GM19043 (cell line): ENCODE measurements at regions not wholly inside any gene's neighbourhood (a gene's known extent, or its start where the extent isn't known, plus 50 kb on each side); places are given as distances from the start of the nearest gene placed in this dataset.
"Not testable (repeated sequence)": the region's sequence is repeated elsewhere in the genome, so short reads cannot be mapped to it uniquely, and the experiment has no call there.

Experiments
- ATAC-seq: cut with Tn5 transposase; IDR thresholded peaks from one replicate; pipeline ENCODE4 v1.9.1; 2021; ENCODE audit warnings: low read depth; ENCODE audit not compliant: unreplicated experiment

DNA sequence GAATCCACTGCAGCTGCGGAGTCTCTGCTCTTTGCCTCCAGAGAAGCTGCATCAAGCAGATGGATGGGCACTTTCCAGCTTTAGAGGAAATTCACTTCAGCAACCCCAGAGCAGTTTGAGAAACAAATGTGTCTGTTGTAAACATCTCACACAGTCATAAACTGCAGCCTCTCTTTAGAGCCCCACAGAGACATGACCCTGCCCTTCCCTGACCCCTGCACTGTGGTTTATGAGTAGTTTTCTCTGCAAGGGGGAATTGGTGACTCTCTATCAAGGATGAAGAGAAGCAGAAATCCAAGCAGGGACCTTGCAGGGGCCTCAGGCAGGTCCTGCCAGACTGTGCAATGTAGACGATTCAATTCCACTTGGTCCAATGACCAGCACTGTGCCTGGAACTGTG, 160.2 kb downstream of the SH2D4B start:
- no peak for ATAC-seq

DNA sequence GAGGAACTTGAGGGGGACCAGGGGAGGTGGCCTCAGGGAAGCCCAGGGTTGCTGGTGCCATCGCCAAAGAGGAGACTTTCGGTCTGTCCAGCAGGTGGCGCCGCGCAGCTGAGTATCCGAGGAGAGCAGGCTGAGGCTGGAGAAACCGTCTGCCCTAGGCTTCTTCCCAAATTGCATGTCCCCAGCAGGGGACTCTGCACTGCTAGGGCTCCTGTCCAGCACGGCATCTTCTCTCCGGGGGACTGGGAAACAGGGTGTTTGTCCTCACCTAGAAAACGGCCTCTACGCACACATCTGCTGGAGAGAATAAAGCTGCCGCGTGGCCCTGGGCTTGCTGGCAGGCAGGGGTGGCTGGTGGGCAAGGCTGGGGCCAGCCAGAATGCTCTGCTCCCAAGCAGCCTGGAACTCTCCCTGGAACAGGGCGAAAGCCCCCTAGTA, 161.9 kb downstream of the SH2D4B start:
- ATAC-seq, result peak; percentile 91

DNA sequence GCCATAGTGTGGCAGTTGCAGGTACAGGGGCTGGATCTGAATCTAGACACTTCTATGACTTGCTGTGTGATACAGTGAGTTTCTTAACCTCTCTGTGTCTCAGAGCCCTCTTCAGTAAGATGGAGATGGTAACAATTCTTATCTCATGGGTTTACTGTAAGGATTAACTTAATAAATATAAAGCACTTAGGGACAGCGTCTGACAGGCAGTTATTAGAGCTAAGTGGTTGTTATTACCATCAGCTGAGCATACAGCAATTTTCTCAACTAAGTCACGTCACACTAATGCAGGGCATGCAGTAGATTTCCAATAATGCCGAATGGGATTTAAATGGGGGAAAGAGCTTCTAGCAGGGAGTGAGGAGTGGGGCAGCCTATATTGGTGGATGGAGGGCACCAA, 162.6 kb downstream of the SH2D4B start:
- ATAC-seq, result no peak

DNA sequence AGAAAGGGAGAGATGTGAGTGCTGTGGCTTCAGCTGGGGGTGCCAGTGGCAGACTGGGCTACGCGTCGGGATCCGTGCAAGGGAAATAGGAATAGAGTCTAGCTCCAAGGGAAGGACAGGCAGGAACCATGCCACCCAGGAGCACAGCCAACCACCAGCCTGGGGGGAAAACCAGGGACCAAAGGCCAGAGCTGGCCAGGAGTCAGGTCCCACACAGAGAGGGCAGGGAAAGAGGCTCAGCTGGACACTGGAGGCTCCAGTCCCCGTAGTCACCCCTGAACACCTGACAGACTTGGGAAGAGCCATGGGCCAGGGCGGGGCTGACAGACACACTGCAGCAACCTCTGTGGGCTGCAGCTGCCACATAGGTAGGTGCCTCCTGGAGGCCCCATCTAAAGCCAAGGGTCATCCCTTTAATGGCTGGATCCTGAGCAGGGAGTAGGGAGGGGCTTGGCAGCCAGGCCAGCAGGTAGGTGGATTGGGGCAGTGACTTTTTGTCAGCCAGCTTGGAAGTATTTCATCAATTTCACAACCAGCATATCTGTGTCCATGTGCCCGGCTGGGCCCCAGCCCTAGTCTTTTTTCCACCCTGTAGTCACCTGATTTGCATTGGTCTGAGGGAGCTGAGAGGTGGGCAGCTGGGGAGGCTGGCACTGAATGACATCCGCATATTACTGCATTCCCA, 163.2 kb downstream of the SH2D4B start:
- ATAC-seq, result no peak

DNA sequence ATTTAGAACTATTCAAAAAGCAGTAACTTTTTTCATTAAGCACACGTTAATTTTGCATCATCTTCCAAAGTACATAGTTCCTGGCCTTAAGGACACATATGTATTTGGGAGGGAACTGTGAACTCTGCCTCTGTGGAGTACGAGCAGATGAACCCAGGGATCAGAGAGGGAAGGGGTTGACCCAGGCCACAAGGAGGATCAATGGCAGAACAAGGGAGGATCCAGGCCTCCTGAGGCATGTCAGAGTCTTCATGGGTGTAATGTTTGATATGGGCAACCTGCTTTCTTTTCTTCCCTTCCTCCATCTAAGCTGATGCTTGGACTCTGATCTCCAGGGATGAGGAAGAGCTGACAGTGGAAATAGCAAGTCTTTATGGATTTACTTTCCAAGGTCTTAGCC, 164.0 kb downstream of the SH2D4B start:
- no peak for ATAC-seq

DNA sequence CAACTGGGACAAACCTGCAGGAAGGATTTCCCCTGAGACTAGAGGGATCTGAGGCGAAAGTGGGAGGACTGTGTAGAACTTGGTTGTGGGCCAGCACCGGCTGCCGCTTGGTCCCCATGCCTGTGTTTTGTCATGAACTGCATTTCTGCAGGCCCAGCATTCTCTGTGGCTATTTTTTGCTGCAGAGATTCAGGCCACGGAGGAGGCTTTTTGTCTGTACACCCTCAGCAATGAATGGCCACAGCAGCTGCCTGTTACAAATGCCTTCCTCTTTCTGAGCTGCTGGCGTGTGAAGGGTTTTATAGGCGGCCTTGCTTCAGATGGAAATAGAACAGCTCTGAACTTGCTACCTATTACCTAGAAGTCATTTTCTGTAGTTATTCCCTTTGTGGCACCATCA, 164.4 kb downstream of the SH2D4B start:
- no peak for ATAC-seq

DNA sequence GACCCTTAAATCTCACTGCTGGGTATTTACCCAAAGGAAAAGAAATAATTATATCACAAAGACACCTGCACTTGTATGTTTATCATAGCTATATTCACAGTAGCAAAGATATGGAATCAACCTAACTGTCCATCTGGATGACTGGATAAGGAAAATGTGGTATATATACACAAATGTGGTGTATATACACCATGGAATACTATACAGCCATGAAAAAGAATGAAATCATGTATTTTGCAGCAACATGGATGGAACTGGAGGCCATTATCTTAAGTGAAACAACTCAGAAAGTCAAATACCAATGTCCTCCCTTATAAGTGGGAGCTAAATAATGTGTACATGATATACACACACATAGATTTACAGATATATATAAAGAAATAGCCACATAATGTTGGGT, 168.2 kb downstream of the SH2D4B start:
- ATAC-seq, result no peak

DNA sequence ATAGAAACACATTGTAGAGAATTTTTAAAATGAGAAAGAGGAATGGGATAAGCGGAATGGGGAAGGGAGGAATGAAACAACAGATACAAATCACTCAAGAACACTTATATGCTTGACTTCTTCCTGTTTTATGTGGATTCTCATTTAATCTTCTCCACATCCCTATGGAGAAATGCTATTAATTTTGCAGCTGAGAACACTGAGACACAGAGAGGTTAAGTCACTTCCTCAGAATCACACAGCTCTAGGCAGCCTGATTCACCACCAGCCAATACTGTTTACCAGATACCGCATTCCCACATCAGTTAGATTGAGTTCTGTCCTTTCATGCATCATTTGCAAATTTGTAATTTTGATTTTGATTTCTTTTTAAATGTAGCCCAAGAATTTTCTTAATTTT, 170.5 kb downstream of the SH2D4B start:
- ATAC-seq, result no peak

DNA sequence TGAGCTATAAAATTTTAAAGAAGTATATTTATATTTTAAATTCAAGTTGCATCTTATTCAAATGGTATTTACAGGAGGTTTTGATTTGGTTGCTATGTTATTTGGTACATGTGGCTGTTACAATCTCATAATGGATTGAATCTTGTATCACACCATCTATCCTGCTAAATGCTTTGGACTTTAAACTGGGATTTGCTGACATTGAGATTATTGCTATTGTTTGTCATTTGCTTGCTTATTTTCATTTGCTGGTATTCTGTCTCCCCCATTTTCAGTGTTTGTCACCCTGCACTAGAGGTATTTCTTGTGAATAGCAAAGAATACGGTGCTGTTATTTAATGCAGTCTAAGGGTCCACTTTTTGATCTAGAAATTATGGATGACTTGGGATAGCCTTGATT, 171.1 kb downstream of the SH2D4B start:
- no peak for ATAC-seq

DNA sequence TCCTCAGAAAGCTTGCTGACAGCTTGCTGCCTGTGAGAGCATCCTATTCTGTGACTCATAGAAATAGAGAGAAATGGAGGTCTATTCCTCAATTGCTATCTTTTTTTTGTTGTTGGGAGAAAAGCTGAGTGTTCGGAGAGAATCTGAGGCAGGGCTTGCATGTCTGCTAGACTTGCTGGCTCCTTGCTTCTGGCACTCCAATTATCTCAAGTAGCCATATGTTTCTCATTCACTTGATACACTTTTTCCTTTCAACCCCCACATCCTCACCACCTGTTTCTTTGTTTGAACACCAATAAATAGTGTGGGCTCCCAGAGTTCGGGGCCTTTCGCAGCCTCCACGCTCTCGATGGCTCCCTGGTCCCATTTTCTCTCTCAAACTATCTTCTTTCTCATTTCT, 172.2 kb downstream of the SH2D4B start:
- no peak for ATAC-seq

DNA sequence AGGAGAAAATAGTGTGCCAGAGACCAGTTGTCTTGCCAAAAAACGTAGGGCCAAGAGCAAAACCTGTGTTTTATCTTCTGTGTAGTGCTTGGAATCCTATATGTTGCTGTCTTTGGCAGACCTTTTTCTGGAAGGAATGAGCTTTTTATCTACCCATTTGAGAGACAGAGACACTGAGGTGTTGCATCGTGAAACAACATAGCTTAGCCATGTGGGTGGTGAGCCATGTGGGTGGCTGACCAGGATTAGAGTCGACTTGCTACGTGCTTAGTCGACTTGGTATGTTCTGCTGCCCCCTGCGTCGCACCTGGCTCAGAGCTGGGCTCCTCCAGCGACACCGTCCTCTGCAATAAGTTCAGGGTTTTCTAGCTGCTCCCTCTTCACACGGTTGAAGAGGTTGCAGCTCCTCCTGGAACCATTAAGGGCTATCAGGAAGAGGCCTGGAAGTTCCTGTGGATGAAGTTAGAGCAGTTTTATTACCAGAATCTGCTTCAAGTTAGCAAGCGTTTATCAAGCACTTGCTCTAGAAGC, 175.8 kb downstream of the SH2D4B start:
- ATAC-seq, result no peak

DNA sequence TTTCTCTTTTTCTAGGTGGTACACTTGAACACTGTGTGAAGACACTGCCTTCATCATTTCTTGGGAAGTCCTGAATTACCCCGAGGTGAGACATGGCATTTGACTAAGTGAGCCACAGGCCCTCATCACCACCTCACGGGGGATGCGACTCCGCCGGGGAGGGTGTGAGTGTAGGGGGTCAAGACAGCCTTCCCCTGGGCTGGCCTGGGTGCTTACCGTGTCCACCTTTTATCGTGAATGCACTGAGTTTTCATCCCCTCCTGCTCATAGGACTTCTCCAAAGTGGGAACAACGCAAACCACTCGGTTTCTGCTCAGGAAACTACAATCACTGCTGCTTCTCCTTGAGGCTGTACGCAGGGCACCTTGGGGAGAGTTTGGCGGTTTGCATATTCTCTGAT, 176.9 kb downstream of the SH2D4B start:
- ATAC-seq, result no peak

DNA sequence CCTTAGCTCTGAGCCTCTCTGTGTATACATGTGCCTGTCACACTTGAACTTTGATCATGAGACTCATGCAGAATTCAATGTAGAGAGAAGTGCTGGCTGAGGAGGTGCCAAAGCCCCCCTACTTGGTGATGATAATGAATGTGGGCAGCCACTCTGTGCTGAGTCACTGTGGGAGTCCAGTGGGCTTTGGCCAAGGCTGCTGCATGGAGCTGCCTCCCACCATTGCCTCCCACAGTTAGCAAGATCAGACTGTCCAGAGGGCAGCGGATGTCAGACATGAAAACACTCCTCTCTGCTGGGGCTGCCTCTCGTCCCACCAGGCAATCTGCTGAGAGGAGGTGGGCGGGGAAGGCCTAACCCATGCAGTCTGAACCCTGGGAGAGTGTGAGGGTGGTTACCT, 180.3 kb downstream of the SH2D4B start:
- ATAC-seq, result no peak

DNA sequence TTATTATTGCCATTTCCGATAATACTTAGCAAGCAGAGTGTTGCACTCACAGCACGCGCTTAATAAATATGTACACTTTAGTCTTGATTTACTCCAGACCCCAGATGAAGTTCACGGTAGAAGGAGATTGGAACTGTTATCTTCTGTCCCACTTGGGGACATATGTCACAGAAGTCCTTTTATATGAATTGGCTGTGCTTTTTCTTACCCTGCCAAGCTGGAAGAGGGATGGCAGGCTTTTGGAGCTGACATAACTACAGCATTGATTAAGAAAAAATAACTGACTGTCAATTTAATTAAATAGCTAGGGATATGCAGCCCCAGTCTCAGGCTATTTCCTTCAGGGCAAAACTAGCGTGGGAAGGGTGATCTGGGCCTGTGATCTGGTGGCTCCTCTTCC, 182.2 kb downstream of the SH2D4B start:
- no peak for ATAC-seq

DNA sequence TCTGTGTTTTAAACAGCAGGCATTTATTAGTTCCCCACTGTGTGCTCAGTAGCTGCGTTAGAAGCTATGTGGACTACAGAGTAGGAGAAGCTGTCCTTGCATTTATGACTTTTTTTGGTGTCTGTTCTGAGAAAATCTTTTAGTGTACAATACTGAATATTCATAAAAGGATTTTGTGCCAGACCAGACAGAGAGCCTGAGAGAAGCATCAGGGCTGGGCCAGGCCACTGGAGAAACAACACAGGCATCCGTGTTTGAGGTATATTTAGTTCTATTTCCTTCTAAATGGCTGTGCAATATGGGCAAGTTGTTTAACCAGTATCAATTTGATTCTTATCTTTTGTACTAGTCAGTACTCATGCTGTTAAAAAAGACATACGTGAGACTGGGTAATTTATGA, 182.8 kb downstream of the SH2D4B start:
- ATAC-seq, result no peak

DNA sequence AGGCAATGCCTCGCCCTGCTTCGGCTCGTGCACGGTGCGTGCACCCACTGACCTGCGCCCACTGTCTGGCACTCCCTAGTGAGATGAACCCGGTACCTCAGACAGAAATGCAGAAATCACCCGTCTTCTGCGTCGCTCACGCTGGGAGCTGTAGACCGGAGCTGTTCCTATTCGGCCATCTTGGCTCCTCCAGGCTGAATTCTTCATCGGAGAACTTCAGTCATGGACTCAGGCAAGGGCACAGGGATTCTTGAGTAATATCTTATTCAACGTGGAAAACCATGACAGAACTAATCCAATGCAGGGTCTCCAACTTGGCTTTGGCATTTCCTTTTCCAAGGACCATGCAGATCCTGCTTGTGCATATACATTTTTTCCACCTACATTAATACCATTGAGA, 190.7 kb downstream of the SH2D4B start:
- not testable (repeated sequence) for ATAC-seq

DNA sequence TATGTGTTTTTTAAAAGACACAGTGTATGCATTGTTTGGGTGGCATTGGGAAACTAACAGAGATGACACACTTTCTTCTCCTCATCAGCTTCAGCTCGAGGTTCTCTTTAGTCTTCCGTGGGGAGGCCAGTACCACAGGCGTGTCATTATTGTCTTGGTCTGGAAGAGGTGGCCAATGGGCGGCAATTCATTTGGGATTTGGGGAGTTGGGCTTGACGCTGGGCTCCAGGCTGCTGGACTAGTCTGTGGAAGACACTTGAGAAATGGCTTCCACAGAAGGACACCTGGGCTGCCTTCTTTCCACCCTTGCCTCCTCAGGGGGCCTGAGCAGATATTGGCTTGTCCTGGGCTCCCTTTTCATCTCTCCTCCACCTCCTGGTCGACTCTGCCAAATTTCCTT, 192.2 kb downstream of the SH2D4B start:
- ATAC-seq, result no peak

DNA sequence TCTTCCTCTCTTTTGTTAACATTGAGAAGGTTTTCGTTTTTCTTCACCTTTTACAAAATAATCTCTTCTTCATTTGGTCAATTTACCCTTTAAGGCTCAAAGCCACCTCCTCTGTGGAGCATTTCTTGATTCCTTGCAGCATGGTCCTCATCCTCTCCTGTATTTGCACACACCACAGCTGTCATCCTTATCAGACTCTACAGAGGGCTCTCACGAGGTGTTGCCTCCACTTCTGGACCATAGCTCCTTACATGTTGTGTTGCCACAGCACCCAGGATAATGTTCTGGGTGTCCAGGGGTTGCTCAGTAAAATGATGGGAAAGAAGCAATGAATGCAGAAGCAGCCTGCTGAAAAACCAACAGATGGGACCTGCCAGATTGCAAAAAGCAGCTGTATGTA, 192.8 kb downstream of the SH2D4B start:
- no peak for ATAC-seq

DNA sequence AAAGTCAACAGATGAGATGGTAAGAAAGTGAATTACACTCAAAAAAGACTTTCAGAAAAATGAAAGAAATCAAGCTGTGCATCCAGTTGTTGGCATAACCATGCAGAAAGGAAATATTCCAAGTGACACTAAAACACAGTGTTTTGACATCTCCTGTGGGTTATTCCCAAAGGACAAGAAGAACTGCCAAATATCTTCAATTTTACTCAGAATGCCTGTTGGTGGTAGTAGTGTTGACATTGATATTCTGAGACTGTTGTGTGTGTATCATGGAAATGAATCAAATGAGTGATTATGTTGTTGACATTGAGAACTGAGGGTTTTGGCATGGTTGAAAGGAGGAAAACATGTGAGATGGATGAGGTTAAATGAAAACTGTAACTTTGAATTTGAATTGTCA, 196.9 kb downstream of the SH2D4B start:
- ATAC-seq, result no peak

DNA sequence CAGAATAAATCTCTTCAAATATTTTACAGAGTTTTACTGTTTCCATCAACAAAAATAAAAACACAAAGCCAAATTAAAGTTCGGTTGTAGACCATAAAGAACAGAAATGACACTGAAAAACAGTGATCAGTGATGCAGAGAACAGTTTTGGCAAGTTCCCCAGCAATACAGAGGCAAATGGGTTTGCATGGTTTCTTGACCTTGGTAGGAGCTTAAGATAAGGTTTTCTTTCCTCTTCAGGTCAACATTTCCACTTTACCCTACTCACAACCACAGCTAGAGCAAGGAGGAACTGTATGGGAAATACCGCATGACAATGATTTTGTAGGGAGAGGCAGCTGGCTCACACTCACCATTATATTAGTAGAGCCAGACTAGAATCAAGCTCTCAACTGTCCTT, 199.5 kb downstream of the SH2D4B start:
- ATAC-seq, result no peak

DNA sequence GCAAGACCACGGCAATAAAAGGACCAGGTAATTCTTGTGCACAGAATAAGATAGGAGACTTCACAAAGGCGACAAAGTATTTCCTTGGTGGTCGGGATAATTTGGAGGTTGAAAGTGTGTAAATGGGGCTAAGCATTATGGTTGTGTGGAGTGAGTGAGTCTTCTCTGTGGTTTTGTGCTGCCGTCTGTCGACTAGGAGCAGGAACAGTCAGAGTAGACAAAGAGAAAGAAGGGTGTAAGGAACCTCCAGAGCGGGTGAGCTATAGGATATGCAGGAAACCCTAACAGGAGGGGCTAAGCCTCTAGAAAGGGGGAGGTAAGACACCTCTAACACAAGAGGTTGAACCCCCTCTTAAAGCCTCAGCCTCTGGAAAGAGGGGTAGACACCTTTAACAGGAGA, 201.6 kb downstream of the SH2D4B start:
- ATAC-seq, result no peak

DNA sequence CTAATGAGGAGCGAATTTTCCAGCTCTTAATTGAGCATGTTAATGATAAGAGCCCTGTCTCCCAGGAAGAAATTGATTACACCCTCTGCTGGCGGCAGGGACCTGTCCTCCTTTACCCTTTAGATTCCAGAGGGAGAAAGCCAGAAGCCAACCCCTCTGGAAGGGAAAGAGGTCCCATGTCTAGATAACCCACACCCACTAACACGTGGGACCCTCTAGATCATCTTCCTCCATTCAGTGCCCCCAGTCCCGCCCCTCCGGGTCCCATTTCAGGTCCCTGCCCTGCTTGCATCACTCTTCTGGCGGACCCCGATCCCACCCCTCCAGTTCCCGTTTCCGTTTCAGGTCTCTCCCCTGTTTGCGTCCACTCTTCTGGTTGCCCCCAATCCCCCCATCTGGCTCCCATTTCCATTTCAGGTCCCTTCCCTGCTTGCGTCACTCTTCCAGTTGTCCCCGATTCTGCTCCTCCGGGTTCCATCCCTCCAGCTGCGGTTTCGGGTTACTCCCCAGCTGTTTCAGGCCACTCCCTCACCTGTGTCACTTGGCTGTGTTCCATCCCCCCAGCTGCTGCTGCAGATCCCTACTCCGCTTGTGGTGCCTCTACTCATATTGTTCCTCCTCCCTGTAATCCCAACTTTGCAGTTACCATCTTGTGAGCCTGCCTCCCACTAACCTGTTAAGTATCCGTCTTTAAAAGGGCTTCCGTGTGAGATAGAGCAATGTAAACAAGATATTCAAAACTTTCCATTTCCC, 202.4 kb downstream of the SH2D4B start:
- ATAC-seq, result no peak
